MCF 10A (cell line): ENCODE measurements at regions not wholly inside any gene's neighbourhood (a gene's known extent, or its start where the extent isn't known, plus 50 kb on each side); places are given as distances from the start of the nearest gene placed in this dataset.
"Not testable (repeated sequence)": the region's sequence is repeated elsewhere in the genome, so short reads cannot be mapped to it uniquely, and the experiment has no call there.

ENCODE experiments used
- BruUV-seq: library from RNA; stranded (reverse); fragments of 400-500 nt; replicated peaks from 2 replicates; lab custom pipeline; 2021; lab: Mats Ljungman, UMichigan
- CTCF ChIA-PET: fragments of 300-600 bp; sonication (Branson Sonifier 250); formaldehyde crosslinking; extraction: SDS; loops from one replicate; lab custom pipeline; 2021; ENCODE audit warnings: antibody characterized with exemption, inconsistent platforms; lab: Yijun Ruan, JAX
- POLR2A ChIA-PET: fragments of 300-600, 350-650 bp; sonication (Branson Sonifier 250); formaldehyde crosslinking; extraction: SDS; loops from one replicate; lab custom pipeline; 2020; ENCODE audit warnings: antibody characterized with exemption, inconsistent platforms; lab: Yijun Ruan, JAX
- DNase-seq: peaks from one replicate; pipeline ENCODE4 v3.0.0-alpha.2; 2018; ENCODE audit not compliant: unreplicated experiment
- H3K27ac Mint-ChIP-seq: one replicate; pipeline ENCODE4 v1.8.0; 2022; ENCODE audit warnings: mild to moderate bottlenecking, low read depth, mixed read lengths; ENCODE audit not compliant: unreplicated experiment
- H3K27me3 Mint-ChIP-seq: one replicate; pipeline ENCODE4 v1.8.0; 2022; ENCODE audit warnings: mixed read lengths; ENCODE audit not compliant: insufficient read depth, unreplicated experiment
- H3K36me3 Mint-ChIP-seq: one replicate; pipeline ENCODE4 v1.8.0; 2022; ENCODE audit warnings: mild to moderate bottlenecking, moderate library complexity, mixed read lengths; ENCODE audit not compliant: insufficient read depth, unreplicated experiment
- H3K4me1 Mint-ChIP-seq: one replicate; pipeline ENCODE4 v1.8.0; 2022; ENCODE audit warnings: mixed read lengths; ENCODE audit not compliant: insufficient read depth, unreplicated experiment
- H3K4me3 Mint-ChIP-seq: one replicate; pipeline ENCODE4 v1.8.0; 2022; ENCODE audit warnings: mild to moderate bottlenecking, moderate library complexity, mixed read lengths; ENCODE audit not compliant: unreplicated experiment
- H3K9me3 Mint-ChIP-seq: one replicate; pipeline ENCODE4 v1.8.0; 2022; ENCODE audit warnings: mixed read lengths; ENCODE audit not compliant: unreplicated experiment
- CTCF ChIP-seq: fragments of 200-600 bp; IDR thresholded peaks from one replicate; pipeline ENCODE4 v1.8.0; 2022; ENCODE audit warnings: antibody characterized with exemption, mild to moderate bottlenecking; ENCODE audit not compliant: unreplicated experiment
- intact Hi-C: fragments of 100-400 bp; cut with micrococcal nuclease; formaldehyde crosslinking; loops from 2 replicates; pipeline ENCODE4 v1.14.1; 2022

GRCh38 chr12:19674437-19674836 lies 235.1 kb downstream of the AEBP2 start:
- H3K27me3 Mint-ChIP-seq: no peaks in the 10 kb centered on the region
- no peaks in the 10 kb centered on the region for H3K4me1 Mint-ChIP-seq
- CTCF ChIA-PET: no interaction called here
- POLR2A ChIA-PET: no interaction called here
- TF ChIP-seq CTCF: no peak
- DNase-seq: no peak
- H3K27ac Mint-ChIP-seq: no peak overlapping the region
- no peaks in the 10 kb centered on the region for H3K9me3 Mint-ChIP-seq
- no TSS peak for BruUV-seq
- H3K4me3 Mint-ChIP-seq: no peak overlapping the region
- intact Hi-C loops: no loop called here
- H3K36me3 Mint-ChIP-seq: no peaks in the 10 kb centered on the region

GRCh38 chr12:19675361-19675760 lies 236.1 kb downstream of the AEBP2 start:
- no TSS peak for BruUV-seq
- POLR2A ChIA-PET: interaction anchor here (0.8 kb wide), 1 partner anchor 158 kb away, joined by 3 read pairs; no protein-coding TSS in a partner anchor

GRCh38 chr12:19678501-19678900 lies 239.2 kb downstream of the AEBP2 start:
- H3K4me3 Mint-ChIP-seq, H3K36me3 Mint-ChIP-seq, DNase-seq, H3K4me1 Mint-ChIP-seq, H3K27ac Mint-ChIP-seq, intact Hi-C loops, CTCF ChIA-PET, H3K27me3 Mint-ChIP-seq, H3K9me3 Mint-ChIP-seq, BruUV-seq: not testable (repeated sequence)
- POLR2A ChIA-PET: interaction anchor here (0.7 kb wide), 1 partner anchor 47 kb away, joined by 4 read pairs; no protein-coding TSS in a partner anchor

More at GRCh38 chr12:19675361-19675760, 236.1 kb downstream of the AEBP2 start:
- no peaks in the 10 kb centered on the region for H3K9me3 Mint-ChIP-seq
- TF ChIP-seq CTCF: no peak
- no peak overlapping the region for H3K27ac Mint-ChIP-seq
- no peaks in the 10 kb centered on the region for H3K36me3 Mint-ChIP-seq
- no peak overlapping the region for H3K4me3 Mint-ChIP-seq
- CTCF ChIA-PET: no interaction called here
- no peak for DNase-seq
- H3K27me3 Mint-ChIP-seq: no peaks in the 10 kb centered on the region
- intact Hi-C loops: no loop called here
- no peaks in the 10 kb centered on the region for H3K4me1 Mint-ChIP-seq

GRCh38 chr12:19681007-19681406 lies 241.7 kb downstream of the AEBP2 start:
- ChIA-PET POLR2A (interaction anchor here (0.6 kb wide), 1 partner anchor 14 kb away, joined by 3 read pairs; no protein-coding TSS in a partner anchor), CTCF (interaction anchor here (1.2 kb wide), 1 partner anchor 9 kb away, joined by 3 read pairs; no protein-coding TSS in a partner anchor)
- no TSS peak for BruUV-seq
- intact Hi-C loops: no loop called here
- Mint-ChIP-seq H3K4me1 (peaks cover 8% of the 10 kb centered on the region), H3K4me3 (no peak overlapping the region), H3K27me3 (no peaks in the 10 kb centered on the region), H3K9me3 (no peaks in the 10 kb centered on the region), H3K27ac (no peak overlapping the region), H3K36me3 (peaks cover 6% of the 10 kb centered on the region)
- no peak for DNase-seq
- no peak for TF ChIP-seq CTCF
